ENCODE measurements at regions not wholly inside any gene's neighbourhood (a gene's known extent, or its start where the extent isn't known, plus 50 kb on each side); places are given as distances from the start of the nearest gene placed in this dataset.

DNA sequence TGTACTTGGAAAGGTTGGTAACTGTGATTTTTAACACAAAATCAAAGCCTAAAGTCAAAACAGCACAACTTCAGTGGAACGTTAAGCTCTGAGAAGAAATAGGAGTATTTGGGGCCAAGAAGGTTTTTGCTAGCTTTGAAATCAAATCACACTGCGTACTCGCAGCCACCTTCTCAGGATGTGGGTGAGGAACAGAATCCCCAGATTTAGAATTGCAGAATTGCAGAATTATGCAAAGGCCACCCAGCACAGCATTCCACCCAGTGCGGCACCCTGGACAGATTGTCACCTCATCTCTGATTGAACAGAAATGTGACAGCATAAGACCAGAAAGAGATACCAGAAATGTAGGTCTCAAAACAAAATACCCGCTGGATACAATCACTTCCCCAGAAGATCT is 181.1 kb downstream of the DHX15 start:
- no TSS peak for BruUV-seq (replicated peaks)
- H4K20me1 ChIP-seq (replicated peaks; ENCODE audit: control insufficient read depth, insufficient read depth, low read length) = no peaks in the 10 kb centered on the region
- FAIRE-seq (no peak), DNase-seq (ENCODE audit: extremely low read depth in 1 of 4, low spot score in 3 of 4) (no peak), ATAC-seq (no peak)
- ChIA-PET POLR2A (no interaction called here), CTCF (ENCODE audit: low intra/inter-chr PET ratio) (no interaction called here)
- H3K4me3 ChIP-seq = no peak overlapping the region
- H3K4me2 ChIP-seq (ENCODE audit: insufficient read depth, low read length) = no peak overlapping the region
- no peaks in the 10 kb centered on the region for H3K9me3 ChIP-seq (replicated peaks; ENCODE audit: control insufficient read depth, insufficient read depth, low read depth, low read length)
- in situ Hi-C loops (cut with MboI) (loop anchor here (25.0 kb wide), 2 partner anchors 1266 to 1516 kb away; no protein-coding TSS in a partner anchor), intact Hi-C loops (cut with micrococcal nuclease) (no loop called here)
- H3K79me2 ChIP-seq (ENCODE audit: control insufficient read depth, insufficient read depth, low read length) = no peaks in the 10 kb centered on the region
- H3K27me3 ChIP-seq (ENCODE audit: control insufficient read depth in 2 of 2, insufficient read depth in 2 of 2, low read length in 2 of 2) = peaks cover 2 to 11% of the 10 kb centered on the region in 2 experiments; a peak in 3 of 5 replicates
- no peak overlapping the region for H3K9ac ChIP-seq (ENCODE audit: insufficient read depth in 1 of 2, low read depth in 2 of 2, low read length in 2 of 2)
- no peaks in the 10 kb centered on the region for H3K9me1 ChIP-seq (ENCODE audit: control insufficient read depth, insufficient read depth, low read length)
- H2AFZ ChIP-seq (ENCODE audit: low read depth, low read length) = no peak overlapping the region
- WGBS (ENCODE audit: insufficient coverage, low coverage, missing lambda C conversion rate) = 1% methylated on average over 5 of the region's 5 CpGs
- TF ChIP-seq TAF9B (IDR thresholded peaks at IDR 0.05; ENCODE audit: partially characterized antibody) (no peak), TSC22D4 (tag; IDR thresholded peaks at IDR 0.05) (no peak), ZC3H8 (IDR thresholded peaks at IDR 0.05) (no peak)
- no peak overlapping the region for H3K27ac ChIP-seq (ENCODE audit: extremely low read depth, low read depth, low read length)
- no peaks in the 10 kb centered on the region for H3K4me1 ChIP-seq (replicated peaks in 1 of 2; ENCODE audit: control insufficient read depth in 2 of 2, insufficient read depth in 2 of 2, low read length in 2 of 2)
- no peaks in the 10 kb centered on the region for H3K36me3 ChIP-seq (ENCODE audit: control insufficient read depth, insufficient read depth, low read length)

DNA sequence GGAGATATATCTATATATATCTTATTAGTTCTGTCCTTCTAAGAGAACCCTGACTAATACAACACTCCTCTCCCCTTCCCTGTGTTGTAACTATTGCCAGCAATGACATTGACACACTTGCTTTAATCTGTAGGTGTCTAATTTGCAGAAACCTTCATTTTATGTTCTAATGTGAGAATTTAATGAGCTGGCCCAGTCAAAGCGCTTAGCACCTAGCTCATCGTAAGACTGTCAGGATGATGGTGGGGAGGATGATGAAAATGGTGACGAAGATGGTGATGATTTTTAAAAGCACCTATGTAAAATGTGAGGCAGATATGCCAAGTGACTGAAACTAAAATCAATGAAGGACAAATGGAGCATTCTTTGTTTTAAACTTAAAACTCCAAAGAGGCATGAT is 183.8 kb downstream of the DHX15 start:
- no peaks in the 10 kb centered on the region for H3K4me1 ChIP-seq (replicated peaks in 1 of 2; ENCODE audit: control insufficient read depth in 2 of 2, insufficient read depth in 2 of 2, low read length in 2 of 2)
- BruUV-seq (replicated peaks) = no TSS peak
- in situ Hi-C loops (cut with MboI) = loop anchor here (25.0 kb wide), 2 partner anchors 1263 to 1513 kb away; no protein-coding TSS in a partner anchor
- no peak for FAIRE-seq
- no peaks in the 10 kb centered on the region for H4K20me1 ChIP-seq (replicated peaks; ENCODE audit: control insufficient read depth, insufficient read depth, low read length)
- CTCF ChIA-PET (ENCODE audit: low intra/inter-chr PET ratio) = no interaction called here
- POLR2A ChIA-PET = no interaction called here
- H3K4me3 ChIP-seq = no peak overlapping the region
- H3K36me3 ChIP-seq (ENCODE audit: control insufficient read depth, insufficient read depth, low read length) = no peaks in the 10 kb centered on the region
- no peak for DNase-seq (ENCODE audit: extremely low read depth in 1 of 4, low spot score in 3 of 4)
- intact Hi-C loops (cut with micrococcal nuclease) = no loop called here
- peaks cover 2 to 11% of the 10 kb centered on the region in 2 experiments; a peak in 3 of 5 replicates for H3K27me3 ChIP-seq (ENCODE audit: control insufficient read depth in 2 of 2, insufficient read depth in 2 of 2, low read length in 2 of 2)
- 0% methylated on average over 3 of the region's 3 CpGs for WGBS (ENCODE audit: insufficient coverage, low coverage, missing lambda C conversion rate)
- ATAC-seq = no peak
- no peak overlapping the region for H3K9ac ChIP-seq (ENCODE audit: insufficient read depth in 1 of 2, low read depth in 2 of 2, low read length in 2 of 2)
- H3K4me2 ChIP-seq (ENCODE audit: insufficient read depth, low read length) = no peak overlapping the region
- H3K79me2 ChIP-seq (ENCODE audit: control insufficient read depth, insufficient read depth, low read length) = no peaks in the 10 kb centered on the region
- H3K27ac ChIP-seq (ENCODE audit: extremely low read depth, low read depth, low read length) = no peak overlapping the region
- no peak overlapping the region for H2AFZ ChIP-seq (ENCODE audit: low read depth, low read length)
- no peaks in the 10 kb centered on the region for H3K9me1 ChIP-seq (ENCODE audit: control insufficient read depth, insufficient read depth, low read length)
- H3K9me3 ChIP-seq (replicated peaks; ENCODE audit: control insufficient read depth, insufficient read depth, low read depth, low read length) = no peaks in the 10 kb centered on the region
- no peak for TF ChIP-seq DIDO1 (tag; IDR thresholded peaks at IDR 0.05; ENCODE audit: low read depth)
- TF ChIP-seq SIN3B (IDR thresholded peaks at IDR 0.05; ENCODE audit: low read depth) = no peak
- no peak for TF ChIP-seq RNF2 (IDR thresholded peaks at IDR 0.05)
- no peak for TF ChIP-seq ZNF407 (IDR thresholded peaks at IDR 0.05; ENCODE audit: low read depth)
- no peak for TF ChIP-seq ARNT (IDR thresholded peaks at IDR 0.05)
- TF ChIP-seq HES1 (IDR thresholded peaks at IDR 0.05; ENCODE audit: low read depth) = no peak
- no peak for TF ChIP-seq ILF3 (IDR thresholded peaks at IDR 0.05; ENCODE audit: borderline replicate concordance)
